Mesendoderm (in vitro differentiated cells): ENCODE measurements at regions not wholly inside any gene's neighbourhood (a gene's known extent, or its start where the extent isn't known, plus 50 kb on each side); places are given as distances from the start of the nearest gene placed in this dataset.
A peak's percentile ranks its signal among the peaks of the same experiment; 100 is the strongest.

Experiments
- DNase-seq: peaks from one replicate; pipeline ENCODE4 v3.0.0; 2013
- H2AK5ac ChIP-seq: 2 replicates; pipeline ENCODE4 v1.6.1; 2013; ENCODE audit warnings: low read length, inconsistent platforms
- H2BK120ac ChIP-seq: 2 replicates; pipeline ENCODE4 v1.6.1; 2013; ENCODE audit warnings: low read depth, mild to moderate bottlenecking, low read length, moderate library complexity, mixed read lengths
- H2BK15ac ChIP-seq: replicated peaks from 2 replicates; pipeline ENCODE4 v1.6.1; 2013; ENCODE audit warnings: low read depth, mild to moderate bottlenecking, moderate library complexity
- H2BK5ac ChIP-seq: 2 replicates; pipeline ENCODE4 v1.6.1; 2013; ENCODE audit warnings: low read length, inconsistent platforms
- H3K18ac ChIP-seq: 2 replicates; pipeline ENCODE4 v1.6.1; 2013; ENCODE audit warnings: mild to moderate bottlenecking, low read length, mixed read lengths
- H3K23ac ChIP-seq: one replicate; pipeline ENCODE4 v1.6.1; 2013; ENCODE audit warnings: low read length
- H3K27ac ChIP-seq: 2 replicates; pipeline ENCODE4 v1.5.1; 2013; ENCODE audit warnings: low read depth, mild to moderate bottlenecking, inconsistent platforms, low read length, moderate library complexity
- H3K27me3 ChIP-seq: 2 replicates; pipeline ENCODE4 v1.6.1; 2013; ENCODE audit warnings: low read length, control low read depth, mild to moderate bottlenecking, inconsistent platforms; ENCODE audit not compliant: insufficient read depth, poor library complexity
- H3K36me3 ChIP-seq: 2 replicates; pipeline ENCODE4 v1.6.1; 2013; ENCODE audit warnings: low read length, inconsistent platforms; ENCODE audit not compliant: control insufficient read depth, insufficient read depth
- H3K4ac ChIP-seq: one replicate; pipeline ENCODE4 v1.6.1; 2013; ENCODE audit warnings: low read depth, mild to moderate bottlenecking, low read length, moderate library complexity
- H3K4me1 ChIP-seq: 2 replicates; pipeline ENCODE4 v1.6.1; 2013; ENCODE audit warnings: low read depth, low read length, inconsistent platforms; ENCODE audit not compliant: control insufficient read depth
- H3K4me2 ChIP-seq: 2 replicates; pipeline ENCODE4 v1.6.1; 2013; ENCODE audit warnings: low read length
- H3K4me3 ChIP-seq: 2 replicates; pipeline ENCODE4 v1.5.1; 2013; ENCODE audit warnings: mild to moderate bottlenecking, low read length
- H3K56ac ChIP-seq: one replicate; pipeline ENCODE4 v1.6.1; 2013; ENCODE audit warnings: low read length
- H3K79me1 ChIP-seq: 2 replicates; pipeline ENCODE4 v1.6.1; 2013; ENCODE audit warnings: low read length, inconsistent platforms
- H3K79me2 ChIP-seq: 2 replicates; pipeline ENCODE4 v1.6.1; 2013; ENCODE audit warnings: mild to moderate bottlenecking, low read length; ENCODE audit not compliant: control insufficient read depth, insufficient read depth
- H3K9ac ChIP-seq: 2 replicates; pipeline ENCODE4 v1.6.1; 2013; ENCODE audit warnings: low read length, inconsistent platforms
- H4K5ac ChIP-seq: one replicate; pipeline ENCODE4 v1.6.1; 2013; ENCODE audit warnings: low read length
- H4K8ac ChIP-seq: one replicate; pipeline ENCODE4 v1.6.1; 2013; ENCODE audit warnings: low read depth, mild to moderate bottlenecking, control low read depth, low read length, moderate library complexity
- WGBS: extraction: QIAGEN DNeasy Blood & Tissue Kit; methylation state at CpG from one replicate; pipeline ENCODE4 v1.1.7; 2013; ENCODE audit warnings: low lambda C conversion rate, missing lambda C conversion rate; ENCODE audit not compliant: insufficient coverage; ENCODE audit errors: extremely low coverage; 5-methylcytosine and 5-hydroxymethylcytosine counted together

GRCh38 chr18:38940475-38940862, 1374.9 kb upstream of the CELF4 start:
- no peak overlapping the region for H3K4me3 ChIP-seq
- no peaks in the 10 kb centered on the region for H3K79me1 ChIP-seq
- no peak overlapping the region for H3K27ac ChIP-seq
- no peak overlapping the region for H3K4ac ChIP-seq
- DNase-seq, result no peak
- H3K36me3 ChIP-seq, result no peaks in the 10 kb centered on the region
- no peak overlapping the region for H3K4me2 ChIP-seq
- H3K27me3 ChIP-seq, result no peaks in the 10 kb centered on the region
- no peak overlapping the region for H2BK5ac ChIP-seq
- H3K56ac ChIP-seq, result no peak overlapping the region
- H2AK5ac ChIP-seq, result no peak overlapping the region
- no peak overlapping the region for H4K5ac ChIP-seq
- H4K8ac ChIP-seq, result no peak overlapping the region
- H3K4me1 ChIP-seq, result no peaks in the 10 kb centered on the region
- H3K9ac ChIP-seq, result no peak overlapping the region
- H3K18ac ChIP-seq, result no peak overlapping the region
- H3K79me2 ChIP-seq, result no peaks in the 10 kb centered on the region
- H3K23ac ChIP-seq, result no peak overlapping the region
- H2BK15ac ChIP-seq, result no peak overlapping the region
- H2BK120ac ChIP-seq, result no peak overlapping the region

GRCh38 chr18:38933910-38934510, 1368.4 kb upstream of the CELF4 start:
- H3K4me3 ChIP-seq, result no peak overlapping the region
- no peak overlapping the region for H2BK5ac ChIP-seq

GRCh38 chr18:38933322-38933721, 1367.7 kb upstream of the CELF4 start:
- Histone ChIP-seq H4K8ac (no peak overlapping the region), H2BK120ac (no peak overlapping the region), H3K56ac (no peak overlapping the region), H3K4me3 (no peak overlapping the region), H3K27ac (no peak overlapping the region), H3K4me2 (no peak overlapping the region), H2BK5ac (no peak overlapping the region), H3K23ac (no peak overlapping the region), H3K36me3 (no peaks in the 10 kb centered on the region), H3K79me2 (no peaks in the 10 kb centered on the region), H4K5ac (no peak overlapping the region), H2AK5ac (no peak overlapping the region), H3K9ac (no peak overlapping the region), H3K4ac (no peak overlapping the region), H3K27me3 (no peaks in the 10 kb centered on the region), H3K4me1 (peaks cover 4% of the 10 kb centered on the region), H3K18ac (no peak overlapping the region), H3K79me1 (no peaks in the 10 kb centered on the region), H2BK15ac (no peak overlapping the region)
- WGBS, result no CpG with 5 or more reads among the region's 3 CpGs
- no peak for DNase-seq

More at GRCh38 chr18:38933910-38934510, 1368.4 kb upstream of the CELF4 start:
- H3K27ac ChIP-seq, result no peak overlapping the region
- H3K4ac ChIP-seq, result no peak overlapping the region
- no peaks in the 10 kb centered on the region for H3K79me2 ChIP-seq
- no peak overlapping the region for H3K9ac ChIP-seq
- H3K27me3 ChIP-seq, result no peaks in the 10 kb centered on the region
- peaks cover 4% of the 10 kb centered on the region for H3K4me1 ChIP-seq
- H3K23ac ChIP-seq, result no peak overlapping the region
- no peak for DNase-seq
- no peak overlapping the region for H2BK15ac ChIP-seq
- H2AK5ac ChIP-seq, result no peak overlapping the region
- no peak overlapping the region for H4K8ac ChIP-seq
- H4K5ac ChIP-seq, result no peak overlapping the region
- H3K4me2 ChIP-seq, result no peak overlapping the region
- H3K79me1 ChIP-seq, result no peaks in the 10 kb centered on the region
- no peak overlapping the region for H2BK120ac ChIP-seq
- no peak overlapping the region for H3K56ac ChIP-seq
- no peaks in the 10 kb centered on the region for H3K36me3 ChIP-seq
- no peak overlapping the region for H3K18ac ChIP-seq

- peaks cover 4% of the 10 kb centered on the region for H3K4me1 ChIP-seq
- no peak overlapping the region for H2BK15ac ChIP-seq
- H2BK5ac ChIP-seq, result no peak overlapping the region
Measured at GRCh38 chr18:38932752-38933151, 1367.2 kb upstream of the CELF4 start.

GRCh38 chr18:38931754-38932050, 1366.1 kb upstream of the CELF4 start:
- H3K4ac ChIP-seq, result no peak overlapping the region

More at GRCh38 chr18:38932752-38933151, 1367.2 kb upstream of the CELF4 start:
- Histone ChIP-seq H3K27me3 (no peaks in the 10 kb centered on the region), H2BK120ac (no peak overlapping the region), H2AK5ac (no peak overlapping the region), H3K4ac (no peak overlapping the region), H3K4me3 (no peak overlapping the region), H3K36me3 (no peaks in the 10 kb centered on the region), H3K56ac (no peak overlapping the region), H3K27ac (no peak overlapping the region), H4K8ac (no peak overlapping the region), H4K5ac (no peak overlapping the region), H3K9ac (no peak overlapping the region), H3K79me2 (no peaks in the 10 kb centered on the region), H3K18ac (no peak overlapping the region), H3K23ac (no peak overlapping the region), H3K79me1 (no peaks in the 10 kb centered on the region), H3K4me2 (no peak overlapping the region)
- DNase-seq, result no peak
- no CpG with 5 or more reads among the region's 3 CpGs for whole genome bisulfite sequencing

More at GRCh38 chr18:38931754-38932050, 1366.1 kb upstream of the CELF4 start:
- no peak overlapping the region for H2BK5ac ChIP-seq
- no peak overlapping the region for H4K8ac ChIP-seq
- H2BK15ac ChIP-seq, result no peak overlapping the region
- H3K4me2 ChIP-seq, result no peak overlapping the region
- H3K23ac ChIP-seq, result no peak overlapping the region
- no peak overlapping the region for H2AK5ac ChIP-seq
- peaks cover 4% of the 10 kb centered on the region for H3K4me1 ChIP-seq
- no peaks in the 10 kb centered on the region for H3K27me3 ChIP-seq
- DNase-seq, result no peak
- H3K79me2 ChIP-seq, result no peaks in the 10 kb centered on the region
- peak overlapping the region; percentile 0 for H3K18ac ChIP-seq
- H3K27ac ChIP-seq, result peak overlapping the region; percentile 17
- no peaks in the 10 kb centered on the region for H3K36me3 ChIP-seq
- no peak overlapping the region for H3K56ac ChIP-seq
- no CpG with 5 or more reads among the region's 3 CpGs for WGBS
- H3K4me3 ChIP-seq, result no peak overlapping the region
- no peak overlapping the region for H2BK120ac ChIP-seq
- H3K79me1 ChIP-seq, result no peaks in the 10 kb centered on the region
- no peak overlapping the region for H4K5ac ChIP-seq
- H3K9ac ChIP-seq, result no peak overlapping the region
